K562 (cell line): ENCODE measurements at regions not wholly inside any gene's neighbourhood (a gene's known extent, or its start where the extent isn't known, plus 50 kb on each side); places are given as distances from the start of the nearest gene placed in this dataset.

Source experiments
- ATAC-seq: fragments of 200-7000 bp; cut with Tn5 transposase; 3 replicates; pipeline ENCODE4 v1.9.1; 2020; ENCODE audit warnings: moderate library complexity
- BruUV-seq: library from RNA; stranded (reverse); fragments of 400-500 nt; replicated peaks from 2 replicates; lab custom pipeline; 2021; lab: Mats Ljungman, UMichigan
- CTCF ChIA-PET: fragments of 300-600 bp; formaldehyde crosslinking; extraction: SDS; loops from one replicate; lab custom pipeline; 2021; ENCODE audit warnings: low intra/inter-chr PET ratio; lab: Yijun Ruan, JAX
- POLR2A ChIA-PET: fragments of 300-600, 350-650 bp; sonication (Branson Sonifier 250); formaldehyde crosslinking; extraction: SDS; loops from one replicate; lab custom pipeline; 2021; ENCODE audit warnings: antibody characterized with exemption, inconsistent platforms; lab: Yijun Ruan, JAX
- DNase-seq, 4 experiments: peaks; one replicate each; pipeline versions ENCODE4 v3.0.0 to v3.0.0-alpha.2; 2011 to 2018; ENCODE audit warnings: low spot score in 3 of 4, mixed read lengths in 3 of 4; ENCODE audit errors: extremely low read depth in 1 of 4
- FAIRE-seq: peaks from 2 replicates; lab custom pipeline; 2011; peaks lifted over from hg19 to GRCh38; lab: Jason Lieb, UNC
- H2AFZ ChIP-seq: 2 replicates; pipeline ENCODE4 v1.6.0; 2011; ENCODE audit warnings: low read depth, low read length, control low read depth, inconsistent platforms
- H3K27ac ChIP-seq: fragments of 200-600 bp; 3 replicates; pipeline ENCODE4 v1.8.0; 2011; ENCODE audit warnings: low read depth, mild to moderate bottlenecking, control low read depth, inconsistent platforms, low read length, moderate library complexity, mixed read lengths; ENCODE audit errors: extremely low read depth
- H3K27me3 ChIP-seq, 2 experiments: fragments of 300-600 bp in 1 of 2; 2 replicates in 1 of 2; 3 replicates in 1 of 2; pipeline versions ENCODE4 v1.6.0 to v1.8.0; 2011; ENCODE audit warnings: inconsistent platforms in 2 of 2, low read length in 2 of 2, mild to moderate bottlenecking in 1 of 2, mixed read lengths in 1 of 2, moderate library complexity in 1 of 2; ENCODE audit not compliant: control insufficient read depth in 2 of 2, insufficient read depth in 2 of 2
- H3K36me3 ChIP-seq: fragments of 300-600 bp; 3 replicates; pipeline ENCODE4 v1.8.0; 2011; ENCODE audit warnings: mild to moderate bottlenecking, low read length, inconsistent platforms; ENCODE audit not compliant: control insufficient read depth, insufficient read depth
- H3K4me1 ChIP-seq, 2 experiments: fragments of 200-600 bp in 1 of 2; replicated peaks in 1 of 2; 2 replicates in 1 of 2; 3 replicates in 1 of 2; pipeline versions ENCODE4 v1.5.1 to v1.8.0; 2011; ENCODE audit warnings: inconsistent platforms in 2 of 2, low read length in 2 of 2, mild to moderate bottlenecking in 1 of 2, mixed read lengths in 1 of 2, moderate library complexity in 1 of 2; ENCODE audit not compliant: control insufficient read depth in 2 of 2, insufficient read depth in 2 of 2
- H3K4me2 ChIP-seq: 2 replicates; pipeline ENCODE4 v1.6.1; 2011; ENCODE audit warnings: low read length, control low read depth, inconsistent platforms, mixed read lengths; ENCODE audit not compliant: insufficient read depth
- H3K4me3 ChIP-seq: fragments of 200-600 bp; sonication (generic), shearing (Covaris generic); 2 replicates; pipeline ENCODE4 v1.5.1; 2016; ENCODE audit warnings: control low read depth, inconsistent platforms
- H3K79me2 ChIP-seq: fragments of 200-600 bp; 3 replicates; pipeline ENCODE4 v1.8.0; 2011; ENCODE audit warnings: low read length, inconsistent platforms; ENCODE audit not compliant: control insufficient read depth, insufficient read depth
- H3K9ac ChIP-seq, 2 experiments: 2 replicates each; pipeline versions ENCODE4 v1.6.0 to v1.6.1; 2011; ENCODE audit warnings: low read depth in 2 of 2, low read length in 2 of 2, control low read depth in 1 of 2, inconsistent platforms in 1 of 2, mild to moderate bottlenecking in 1 of 2, mixed read lengths in 1 of 2; ENCODE audit not compliant: insufficient read depth in 1 of 2
- H3K9me1 ChIP-seq: one replicate; pipeline ENCODE4 v1.6.0; 2011; ENCODE audit warnings: inconsistent platforms, mild to moderate bottlenecking, low read length, moderate library complexity; ENCODE audit not compliant: control insufficient read depth, insufficient read depth
- H3K9me3 ChIP-seq: replicated peaks from 2 replicates; pipeline ENCODE4 v1.5.1; 2011; ENCODE audit warnings: low read depth, low read length, inconsistent platforms; ENCODE audit not compliant: control insufficient read depth, insufficient read depth
- H4K20me1 ChIP-seq: replicated peaks from 2 replicates; pipeline ENCODE4 v1.6.1; 2011; ENCODE audit warnings: low read length, inconsistent platforms, mixed read lengths; ENCODE audit not compliant: control insufficient read depth, insufficient read depth
- HLTF ChIP-seq: fragments of 450-650 bp; IDR thresholded peaks from 2 replicates; pipeline ENCODE4 v1.6.1; 2016
- NCOR1 ChIP-seq: fragments of 450-650 bp; IDR thresholded peaks from 2 replicates; pipeline ENCODE4 v1.6.1; 2016; ENCODE audit warnings: mild to moderate bottlenecking, moderate library complexity
- NR0B1 ChIP-seq: fragments of 450-650 bp; IDR thresholded peaks from one replicate; pipeline ENCODE4 v1.6.1; 2018; ENCODE audit warnings: mild to moderate bottlenecking, moderate library complexity; ENCODE audit not compliant: partially characterized antibody
- NR2C2 ChIP-seq, 2 experiments: fragments of 200-800 bp in 1 of 2; sonication (Bioruptor generic) in 1 of 2; sonication (generic) in 1 of 2; formaldehyde crosslinking in 1 of 2; IDR thresholded peaks; 2 replicates each; pipeline versions ENCODE4 v1.6.1 to v1.8.0; 2016 to 2022; ENCODE audit warnings: mild to moderate bottlenecking in 1 of 2, missing compliant biosample characterization in 1 of 2, missing genetic modification characterization in 1 of 2, missing genetic modification reagents in 1 of 2
- PRDM10 ChIP-seq: fragments of 450-650 bp; IDR thresholded peaks from 2 replicates; pipeline ENCODE4 v1.6.1; 2018; ENCODE audit not compliant: partially characterized antibody
- SMARCA4 ChIP-seq: fragments of 450-650 bp; IDR thresholded peaks from 2 replicates; pipeline ENCODE4 v1.6.1; 2016
- ZNF239 ChIP-seq: fragments of 250-450 bp; sonication (Bioruptor Pico); IDR thresholded peaks from 2 replicates; pipeline ENCODE4 v1.4.0; 2020; ENCODE audit warnings: mild to moderate bottlenecking
- ZZZ3 ChIP-seq: fragments of 450-650 bp; IDR thresholded peaks from 2 replicates; pipeline ENCODE4 v1.6.1; 2016; ENCODE audit warnings: antibody characterized with exemption, mild to moderate bottlenecking, moderate library complexity
- WGBS: fragments of 100-300 bp; shearing (Covaris generic); methylation state at CpG from one replicate; pipeline ENCODE4 v1.1.6; 2016; ENCODE audit warnings: low coverage, mixed read lengths; ENCODE audit not compliant: insufficient coverage; ENCODE audit errors: missing lambda C conversion rate; 5-methylcytosine and 5-hydroxymethylcytosine counted together
- in situ Hi-C: fragments of 300-500 bp; cut with MboI; formaldehyde crosslinking; loops from 4 replicates; pipeline ENCODE4 v1.15.0; 2018; ENCODE audit warnings: inconsistent platforms, mixed read lengths
- intact Hi-C: fragments of 100-400 bp; cut with micrococcal nuclease; formaldehyde crosslinking; loops from 2 replicates; pipeline ENCODE4 v1.14.2; 2022
- TF ChIP-seq, protein P1 (sequence below): fragments of 450-650 bp; formaldehyde crosslinking; IDR thresholded peaks from 2 replicates; pipeline ENCODE4 v1.4.0; 2022; ENCODE audit warnings: mild to moderate bottlenecking, moderate library complexity
- TF ChIP-seq, protein P2 (sequence below): fragments of 250-450 bp; sonication (Bioruptor Pico); IDR thresholded peaks from 2 replicates; pipeline ENCODE4 v1.9.0; 2021; ENCODE audit warnings: mild to moderate bottlenecking

- BruUV-seq = no TSS peak
- TF ChIP-seq, protein P1, sequence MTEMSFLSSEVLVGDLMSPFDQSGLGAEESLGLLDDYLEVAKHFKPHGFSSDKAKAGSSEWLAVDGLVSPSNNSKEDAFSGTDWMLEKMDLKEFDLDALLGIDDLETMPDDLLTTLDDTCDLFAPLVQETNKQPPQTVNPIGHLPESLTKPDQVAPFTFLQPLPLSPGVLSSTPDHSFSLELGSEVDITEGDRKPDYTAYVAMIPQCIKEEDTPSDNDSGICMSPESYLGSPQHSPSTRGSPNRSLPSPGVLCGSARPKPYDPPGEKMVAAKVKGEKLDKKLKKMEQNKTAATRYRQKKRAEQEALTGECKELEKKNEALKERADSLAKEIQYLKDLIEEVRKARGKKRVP (CRISPR knock-in tag) = no peak
- TF ChIP-seq HLTF (no peak), ZZZ3 (no peak), NR2C2 (CRISPR knock-in tag; IDR thresholded peaks at IDR 0.05) (no peak), NR2C2 (tag; IDR thresholded peaks at IDR 0.05) (no peak), NCOR1 (no peak), PRDM10 (no peak), SMARCA4 (no peak), ZNF239 (CRISPR knock-in tag) (no peak), NR0B1 (no peak)
- TF ChIP-seq, protein P2, sequence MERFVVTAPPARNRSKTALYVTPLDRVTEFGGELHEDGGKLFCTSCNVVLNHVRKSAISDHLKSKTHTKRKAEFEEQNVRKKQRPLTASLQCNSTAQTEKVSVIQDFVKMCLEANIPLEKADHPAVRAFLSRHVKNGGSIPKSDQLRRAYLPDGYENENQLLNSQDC = no peak
- ChIA-PET CTCF (no interaction called here), POLR2A (interaction anchor here (1.0 kb wide), 1 partner anchor 65 kb away, joined by 3 read pairs; no protein-coding TSS in a partner anchor)
- Histone ChIP-seq H3K4me2 (no peak overlapping the region), H3K27me3 (no peaks in the 10 kb centered on the region), H3K79me2 (no peaks in the 10 kb centered on the region), H3K36me3 (no peaks in the 10 kb centered on the region), H3K9me3 (no peaks in the 10 kb centered on the region), H3K4me1 (peaks cover 4 to 5% of the 10 kb centered on the region in 2 experiments; a peak in 3 of 5 replicates), H2AFZ (no peak overlapping the region), H3K9ac (no peak overlapping the region), H3K27ac (no peak overlapping the region), H3K4me3 (no peak overlapping the region), H4K20me1 (no peaks in the 10 kb centered on the region), H3K9me1 (no peaks in the 10 kb centered on the region)
- in situ Hi-C loops = no loop called here
- no peak; the same call in 2 of the 3 replicates for ATAC-seq
- intact Hi-C loops = no loop called here
- DNase-seq = no peak
- no peak for FAIRE-seq
- WGBS = 2% methylated on average over 4 of the region's 4 CpGs
Measured at GRCh38 chr10:84075226-84076046, 63.9 kb upstream of the GHITM start.
